Aorta (tissue), 5 donors: ENCODE measurements at regions not wholly inside any gene's neighbourhood (a gene's known extent, or its start where the extent isn't known, plus 50 kb on each side); places are given as distances from the start of the nearest gene placed in this dataset.

Source experiments
- ATAC-seq: fragments of 200-7000 bp; cut with Tn5 transposase; one replicate; pipeline ENCODE4 v1.9.1; 2022; ENCODE audit warnings: moderate library complexity; ENCODE audit not compliant: low FRiP score
- DNase-seq, 2 donors: peaks; one replicate each; pipeline ENCODE4 v3.0.0-alpha.2; 2020
- H3K27ac ChIP-seq, 2 donors: one replicate each; pipeline ENCODE4 v1.5.1; 2013; ENCODE audit warnings: low read length in 2 of 2, mild to moderate bottlenecking in 2 of 2, moderate library complexity in 2 of 2, control low read depth in 1 of 2, inconsistent platforms in 1 of 2, low read depth in 1 of 2
- H3K27me3 ChIP-seq, 2 donors: one replicate each; pipeline ENCODE4 v1.6.1; 2013; ENCODE audit warnings: control low read depth in 1 of 2, low read length in 1 of 2, mild to moderate bottlenecking in 1 of 2, moderate library complexity in 1 of 2; ENCODE audit not compliant: insufficient read depth in 2 of 2, control insufficient read depth in 1 of 2
- H3K36me3 ChIP-seq, 2 donors: one replicate each; pipeline ENCODE4 v1.6.1; 2013; ENCODE audit warnings: control low read depth in 1 of 2, low read length in 1 of 2, mild to moderate bottlenecking in 1 of 2; ENCODE audit not compliant: insufficient read depth in 2 of 2, control insufficient read depth in 1 of 2
- H3K4me1 ChIP-seq, 2 donors: one replicate each; pipeline ENCODE4 v1.6.1; 2013; ENCODE audit warnings: low read length in 2 of 2, control low read depth in 1 of 2, mild to moderate bottlenecking in 1 of 2, moderate library complexity in 1 of 2; ENCODE audit not compliant: insufficient read depth in 2 of 2, control insufficient read depth in 1 of 2
- H3K4me3 ChIP-seq, 2 donors: one replicate each; pipeline ENCODE4 v1.5.1; 2013; ENCODE audit warnings: low read length in 2 of 2, control low read depth in 1 of 2, mild to moderate bottlenecking in 1 of 2
- H3K9me3 ChIP-seq: one replicate; pipeline ENCODE4 v1.6.1; 2013; ENCODE audit warnings: mild to moderate bottlenecking, low read length; ENCODE audit not compliant: control insufficient read depth
- WGBS, 2 donors: extraction: QIAGEN DNeasy Blood & Tissue Kit; methylation state at CpG; one replicate each; pipeline ENCODE4 v1.1.7; 2013; 5-methylcytosine and 5-hydroxymethylcytosine counted together
- intact Hi-C, 2 donors: fragments of 100-400 bp; cut with DNase I; formaldehyde crosslinking; loops; one replicate each; pipeline versions ENCODE4 v1.14.2 to v1.15.0; 2022
- donor health status: healthy with polysubstance abuse.
- donor health status: Bipolar disorder and iron deficiency.
- donor health status: DM: no; HTN: no; CAD: no.
- donor health status: DM: no; HTN: no; CAD: no.
- donor health status: DM: yes; HTN: yes; CAD: no.

- Histone ChIP-seq H3K36me3 (no peaks in the 10 kb centered on the region), H3K27me3 (no peaks in the 10 kb centered on the region), H3K9me3 (no peaks in the 10 kb centered on the region), H3K4me3 (no peak overlapping the region), H3K4me1 (peaks cover 0 to 2% of the 10 kb centered on the region in 2 donors), H3K27ac (no peak overlapping the region)
- intact Hi-C loops: no loop called here
- WGBS, 2 donors: 5 to 20% methylated on average over 15 of the region's 15 CpGs
- ATAC-seq (no peak), DNase-seq (no peak)
Observed at GRCh38 chr5:3428334-3428733, 167.3 kb upstream of the IRX1 start.

DNA sequence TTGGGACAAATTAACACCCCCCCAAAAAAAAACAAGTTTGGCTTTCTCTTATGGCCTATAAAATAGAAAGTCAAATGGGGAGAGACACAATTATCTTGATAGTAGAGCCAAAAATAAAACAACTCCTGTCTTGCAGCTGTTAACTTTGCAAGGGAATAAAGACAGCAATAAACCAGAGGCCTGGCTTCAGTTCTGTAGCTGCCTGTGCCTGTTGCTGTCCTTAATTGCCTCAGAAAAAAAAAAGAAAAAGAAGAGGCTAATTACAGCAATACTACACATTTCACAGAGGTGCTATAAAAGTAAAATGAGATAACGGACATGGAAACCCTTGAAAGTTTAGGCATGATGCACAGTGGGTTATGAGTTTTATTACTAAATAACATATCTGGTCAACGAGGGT, 170.7 kb upstream of the IRX1 start:
- DNase-seq (no peak), ATAC-seq (no peak)
- H3K36me3 ChIP-seq: no peaks in the 10 kb centered on the region
- no peaks in the 10 kb centered on the region for H3K27me3 ChIP-seq
- no peak overlapping the region for H3K27ac ChIP-seq
- intact Hi-C loops: no loop called here
- H3K4me1 ChIP-seq: peaks cover 0 to 2% of the 10 kb centered on the region in 2 donors
- 49 to 62% methylated on average over 2 of the region's 2 CpGs for WGBS, 2 donors
- no peak overlapping the region for H3K4me3 ChIP-seq
- no peaks in the 10 kb centered on the region for H3K9me3 ChIP-seq

DNA sequence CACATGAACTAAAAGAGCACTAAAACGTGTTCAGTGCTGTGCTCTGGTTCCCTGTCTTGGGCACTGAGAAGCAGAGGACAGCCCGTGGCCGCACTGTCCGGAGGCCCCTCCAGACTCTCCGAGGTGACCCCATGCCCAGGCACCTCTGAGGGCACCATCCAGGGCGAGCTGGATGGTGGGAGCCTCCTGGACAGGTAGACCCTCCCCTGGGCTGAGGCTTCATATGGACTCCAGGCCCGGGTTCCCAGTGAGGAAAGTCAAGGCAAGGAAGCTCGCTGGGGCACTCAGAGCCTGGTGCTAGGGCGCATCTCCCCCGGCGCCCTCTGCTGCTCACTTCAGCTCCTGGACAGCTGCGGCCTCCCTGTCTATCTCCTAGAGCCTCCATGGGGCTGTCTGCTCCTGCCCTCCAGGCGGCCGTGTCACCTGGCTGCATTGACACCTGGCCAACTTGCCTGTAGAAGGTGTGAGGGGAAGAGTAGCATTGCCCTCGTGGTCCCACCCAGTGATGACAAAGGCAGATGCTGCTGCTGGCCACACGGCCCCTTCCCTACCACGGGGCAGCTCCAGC, 178.2 kb upstream of the IRX1 start:
- Histone ChIP-seq H3K36me3 (no peaks in the 10 kb centered on the region), H3K9me3 (no peaks in the 10 kb centered on the region), H3K4me1 (no peaks in the 10 kb centered on the region), H3K27me3 (no peaks in the 10 kb centered on the region), H3K27ac (no peak overlapping the region), H3K4me3 (no peak overlapping the region)
- DNase-seq: no peak
- intact Hi-C loops: no loop called here
- 70 to 77% methylated on average over 17 of the region's 17 CpGs for WGBS, 2 donors
- no peak for ATAC-seq

DNA sequence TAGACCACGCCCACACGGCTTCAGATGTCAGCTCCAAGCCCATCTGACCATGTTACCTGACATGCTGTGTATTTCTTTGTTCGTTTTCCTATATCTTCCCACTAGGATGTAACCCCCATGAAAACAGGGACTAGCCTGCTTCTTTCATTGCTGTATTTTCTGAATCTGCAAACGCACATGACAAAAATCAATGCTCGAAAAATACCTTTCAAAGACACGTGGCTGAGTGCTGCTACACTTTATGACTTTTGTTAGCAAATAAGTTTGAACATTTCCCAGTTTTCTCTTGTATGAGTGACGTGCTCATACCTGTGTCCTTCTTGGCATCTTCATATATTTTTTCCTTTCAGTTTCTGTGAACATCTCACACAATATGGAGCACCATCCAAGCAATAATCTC, 181.3 kb upstream of the IRX1 start:
- Histone ChIP-seq H3K27ac (no peak overlapping the region), H3K27me3 (no peaks in the 10 kb centered on the region), H3K4me3 (no peak overlapping the region), H3K36me3 (no peaks in the 10 kb centered on the region), H3K9me3 (no peaks in the 10 kb centered on the region), H3K4me1 (no peaks in the 10 kb centered on the region)
- ATAC-seq (no peak), DNase-seq (no peak)
- intact Hi-C loops: no loop called here
- WGBS, 2 donors: 61 to 68% methylated on average over 7 of the region's 7 CpGs

GRCh38 chr5:3412146-3412545, 183.5 kb upstream of the IRX1 start:
- Histone ChIP-seq H3K36me3 (no peaks in the 10 kb centered on the region), H3K4me3 (no peak overlapping the region), H3K9me3 (no peaks in the 10 kb centered on the region), H3K4me1 (no peaks in the 10 kb centered on the region), H3K27ac (no peak overlapping the region), H3K27me3 (no peaks in the 10 kb centered on the region)
- WGBS, 2 donors: 84 to 85% methylated on average over 1 of the region's 1 CpG
- DNase-seq (no peak), ATAC-seq (no peak)
- intact Hi-C loops: no loop called here

DNA sequence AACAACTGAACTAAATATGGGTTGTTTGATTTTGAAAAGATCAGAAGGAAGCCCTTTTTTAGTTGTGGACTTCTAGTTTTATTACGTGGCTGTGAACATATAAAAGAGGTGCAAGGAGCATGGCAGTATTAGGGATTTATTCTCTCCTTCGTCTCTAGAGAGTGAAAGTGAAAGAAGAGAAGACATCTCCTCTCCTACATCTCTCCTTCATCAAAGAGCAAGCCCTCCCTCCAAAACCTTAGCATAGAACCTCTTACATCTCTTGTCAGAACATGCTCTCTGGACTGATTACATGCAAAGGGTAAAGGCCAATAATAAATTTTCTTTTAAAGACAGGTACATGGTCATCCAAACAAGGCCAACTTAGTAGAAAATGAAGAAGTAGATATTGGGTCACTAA, 184.3 kb upstream of the IRX1 start:
- Histone ChIP-seq H3K27ac (no peak overlapping the region), H3K9me3 (no peaks in the 10 kb centered on the region), H3K36me3 (no peaks in the 10 kb centered on the region), H3K4me3 (no peak overlapping the region), H3K27me3 (no peaks in the 10 kb centered on the region), H3K4me1 (no peaks in the 10 kb centered on the region)
- DNase-seq: no peak
- WGBS, 2 donors: 67 to 71% methylated on average over 2 of the region's 2 CpGs
- intact Hi-C loops: no loop called here
- ATAC-seq: no peak

- ATAC-seq (no peak), DNase-seq (no peak)
- Histone ChIP-seq H3K4me3 (no peak overlapping the region), H3K4me1 (no peaks in the 10 kb centered on the region), H3K9me3 (peaks cover 4% of the 10 kb centered on the region), H3K27me3 (no peaks in the 10 kb centered on the region), H3K27ac (no peak overlapping the region), H3K36me3 (no peaks in the 10 kb centered on the region)
- 69 to 79% methylated on average over 8 of the region's 8 CpGs for WGBS, 2 donors
- intact Hi-C loops: no loop called here
Observed at GRCh38 chr5:3401635-3402034, 194.0 kb upstream of the IRX1 start.

GRCh38 chr5:3400659-3401058, 195.0 kb upstream of the IRX1 start:
- no peak overlapping the region for H3K4me3 ChIP-seq
- WGBS, 2 donors: 78 to 84% methylated on average over 8 of the region's 8 CpGs
- H3K4me1 ChIP-seq: no peaks in the 10 kb centered on the region
- H3K27me3 ChIP-seq: no peaks in the 10 kb centered on the region
- DNase-seq (no peak), ATAC-seq (no peak)
- peaks cover 4% of the 10 kb centered on the region for H3K9me3 ChIP-seq
- no peak overlapping the region for H3K27ac ChIP-seq
- no peaks in the 10 kb centered on the region for H3K36me3 ChIP-seq
- intact Hi-C loops: no loop called here

DNA sequence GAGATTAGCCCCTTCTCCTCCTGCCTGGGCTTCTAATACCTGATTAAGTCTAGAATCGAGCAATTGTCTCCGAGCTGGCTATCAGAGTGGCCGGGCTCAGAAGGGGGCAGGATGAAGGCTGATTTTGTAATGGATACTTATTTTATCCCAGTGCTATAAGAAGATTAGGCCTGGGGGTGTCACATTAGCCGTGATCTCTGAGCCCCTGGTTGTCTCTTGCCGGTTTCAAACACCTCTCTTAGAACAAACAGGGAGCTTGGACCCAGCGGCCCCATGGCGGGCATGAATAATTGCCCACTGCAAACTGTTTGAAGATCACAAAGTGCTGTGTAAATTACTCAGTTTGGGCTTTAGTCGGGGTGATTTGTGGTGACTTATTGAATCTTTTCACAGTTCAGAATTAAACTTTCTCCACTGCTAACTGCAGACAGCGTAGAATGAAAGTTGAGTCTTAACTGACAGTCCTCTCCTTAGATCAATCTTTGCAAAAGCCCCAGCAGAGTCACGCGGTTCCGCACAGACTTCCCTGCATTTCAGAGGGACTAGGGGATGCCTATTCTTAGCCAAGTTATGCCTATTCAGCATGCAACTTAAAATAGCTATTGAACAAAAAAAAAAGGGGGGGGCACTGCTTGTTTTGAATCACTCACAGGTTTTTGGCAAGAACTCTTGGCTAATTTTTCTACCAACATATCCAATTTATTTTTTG, 200.6 kb upstream of the IRX1 start:
- no peak for ATAC-seq
- DNase-seq: no peak
- H3K4me3 ChIP-seq: no peak overlapping the region

More for the DNA sequence above, 200.6 kb upstream of the IRX1 start:
- intact Hi-C loops: no loop called here
- 17 to 20% methylated on average over 12 of the region's 12 CpGs for WGBS, 2 donors
- Histone ChIP-seq H3K4me1 (no peaks in the 10 kb centered on the region), H3K27me3 (no peaks in the 10 kb centered on the region), H3K36me3 (no peaks in the 10 kb centered on the region), H3K27ac (no peak overlapping the region), H3K9me3 (peaks cover 2% of the 10 kb centered on the region)
